MM.1S (cell line): ENCODE measurements at regions not wholly inside any gene's neighbourhood (a gene's known extent, or its start where the extent isn't known, plus 50 kb on each side); places are given as distances from the start of the nearest gene placed in this dataset.

ENCODE experiments used
- DNase-seq: peaks from one replicate; pipeline ENCODE4 v3.0.0-alpha.2; 2015
- H2AFZ ChIP-seq: fragments of 300-600 bp; sonication (generic); 2 replicates; pipeline ENCODE4 v1.6.0; 2016; ENCODE audit warnings: antibody characterized with exemption, low read length
- H3F3A ChIP-seq: fragments of 300-600 bp; sonication (generic); 2 replicates; pipeline ENCODE4 v1.6.1; 2016; ENCODE audit warnings: mild to moderate bottlenecking, antibody characterized with exemption, low read length, moderate library complexity, mixed read lengths; ENCODE audit not compliant: insufficient read depth
- H3K27ac ChIP-seq: fragments of 300-600 bp; sonication (generic); 2 replicates; pipeline ENCODE4 v1.5.1; 2016; ENCODE audit warnings: mild to moderate bottlenecking, low read length
- H3K27me3 ChIP-seq: fragments of 300-600 bp; sonication (generic); replicated peaks from 2 replicates; pipeline ENCODE4 v1.6.0; 2016; ENCODE audit warnings: low read length; ENCODE audit not compliant: insufficient read depth
- H3K36me3 ChIP-seq: fragments of 300-600 bp; sonication (generic); replicated peaks from 2 replicates; pipeline ENCODE4 v1.6.1; 2016; ENCODE audit warnings: mild to moderate bottlenecking, low read length, mixed read lengths; ENCODE audit not compliant: insufficient read depth
- H3K4me1 ChIP-seq: fragments of 300-600 bp; sonication (generic); 2 replicates; pipeline ENCODE4 v1.6.1; 2016; ENCODE audit warnings: low read length, mixed read lengths
- H3K4me2 ChIP-seq: fragments of 300-600 bp; sonication (generic); 2 replicates; pipeline ENCODE4 v1.6.0; 2016; ENCODE audit warnings: low read depth, low read length
- H3K4me3 ChIP-seq: fragments of 300-600 bp; sonication (generic); 2 replicates; pipeline ENCODE4 v1.5.1; 2016; ENCODE audit warnings: low read length, mixed read lengths
- H3K79me2 ChIP-seq: fragments of 300-600 bp; sonication (generic); 2 replicates; pipeline ENCODE4 v1.6.1; 2016; ENCODE audit warnings: mixed run types, low read length, mixed read lengths
- H3K9ac ChIP-seq: fragments of 300-600 bp; sonication (generic); 2 replicates; pipeline ENCODE4 v1.6.1; 2016; ENCODE audit warnings: low read length, mixed read lengths
- H3K9me2 ChIP-seq: fragments of 300-600 bp; sonication (generic); replicated peaks from 2 replicates; pipeline ENCODE4 v1.6.1; 2016; ENCODE audit warnings: mild to moderate bottlenecking, low read length, mixed read lengths; ENCODE audit not compliant: insufficient read depth
- H3K9me3 ChIP-seq: fragments of 300-600 bp; sonication (generic); replicated peaks from 2 replicates; pipeline ENCODE4 v1.6.1; 2016; ENCODE audit warnings: mild to moderate bottlenecking, low read length, mixed read lengths; ENCODE audit not compliant: insufficient read depth
- H4K20me1 ChIP-seq: fragments of 300-600 bp; sonication (generic); 2 replicates; pipeline ENCODE4 v1.6.1; 2016; ENCODE audit warnings: mild to moderate bottlenecking, low read length, moderate library complexity, mixed read lengths; ENCODE audit not compliant: insufficient read depth
- EZH2 ChIP-seq: fragments of 300-600 bp; sonication (generic); optimal IDR thresholded peaks from 2 replicates; pipeline ENCODE3; 2017; ENCODE audit warnings: low read depth, mild to moderate bottlenecking, antibody characterized with exemption, low read length, mixed read lengths
- EZH2phosphoT487 ChIP-seq: fragments of 300-600 bp; sonication (generic); IDR thresholded peaks from 2 replicates; pipeline ENCODE4 v1.6.1; 2018; ENCODE audit warnings: antibody characterized with exemption, low read length
- TF ChIP-seq, protein P1 (sequence below): fragments of 300-600 bp; sonication (generic); IDR thresholded peaks from 2 replicates; pipeline ENCODE4 v1.5.1; 2016; ENCODE audit warnings: antibody characterized with exemption, low read length, mixed read lengths

DNA sequence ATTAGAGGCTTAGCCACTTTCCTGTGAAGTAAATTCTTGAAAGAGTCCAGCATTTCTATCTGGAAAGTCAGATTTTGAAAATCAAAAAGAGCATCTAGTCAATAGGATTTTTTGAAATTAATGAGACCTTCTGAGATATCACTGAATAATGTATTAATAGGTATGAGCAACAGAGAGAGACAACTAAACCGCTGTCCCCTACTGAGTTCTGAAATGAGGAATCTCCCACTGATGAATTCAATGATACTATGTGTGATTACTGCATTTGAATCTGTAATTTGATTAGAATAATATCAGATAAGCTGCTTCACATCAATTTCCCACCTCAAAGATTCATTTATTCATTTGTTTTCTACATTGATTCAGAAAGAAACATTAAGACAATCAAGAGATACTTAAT is 252.8 kb downstream of the TMX3 start:
- Histone ChIP-seq H3K27ac (no peak overlapping the region), H3K4me3 (no peak overlapping the region), H3K27me3 (no peaks in the 10 kb centered on the region), H3K4me2 (no peak overlapping the region), H3K4me1 (no peaks in the 10 kb centered on the region), H3K9ac (no peak overlapping the region), H4K20me1 (no peaks in the 10 kb centered on the region), H3K79me2 (no peaks in the 10 kb centered on the region), H3K9me2 (no peaks in the 10 kb centered on the region), H3K36me3 (no peaks in the 10 kb centered on the region), H2AFZ (no peak overlapping the region), H3K9me3 (no peaks in the 10 kb centered on the region), H3F3A (no peaks in the 10 kb centered on the region)
- DNase-seq, result no peak
- TF ChIP-seq EZH2 (no peak), EZH2phosphoT487 (no peak)
- TF ChIP-seq, protein P1, sequence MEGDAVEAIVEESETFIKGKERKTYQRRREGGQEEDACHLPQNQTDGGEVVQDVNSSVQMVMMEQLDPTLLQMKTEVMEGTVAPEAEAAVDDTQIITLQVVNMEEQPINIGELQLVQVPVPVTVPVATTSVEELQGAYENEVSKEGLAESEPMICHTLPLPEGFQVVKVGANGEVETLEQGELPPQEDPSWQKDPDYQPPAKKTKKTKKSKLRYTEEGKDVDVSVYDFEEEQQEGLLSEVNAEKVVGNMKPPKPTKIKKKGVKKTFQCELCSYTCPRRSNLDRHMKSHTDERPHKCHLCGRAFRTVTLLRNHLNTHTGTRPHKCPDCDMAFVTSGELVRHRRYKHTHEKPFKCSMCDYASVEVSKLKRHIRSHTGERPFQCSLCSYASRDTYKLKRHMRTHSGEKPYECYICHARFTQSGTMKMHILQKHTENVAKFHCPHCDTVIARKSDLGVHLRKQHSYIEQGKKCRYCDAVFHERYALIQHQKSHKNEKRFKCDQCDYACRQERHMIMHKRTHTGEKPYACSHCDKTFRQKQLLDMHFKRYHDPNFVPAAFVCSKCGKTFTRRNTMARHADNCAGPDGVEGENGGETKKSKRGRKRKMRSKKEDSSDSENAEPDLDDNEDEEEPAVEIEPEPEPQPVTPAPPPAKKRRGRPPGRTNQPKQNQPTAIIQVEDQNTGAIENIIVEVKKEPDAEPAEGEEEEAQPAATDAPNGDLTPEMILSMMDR, result no peak

DNA sequence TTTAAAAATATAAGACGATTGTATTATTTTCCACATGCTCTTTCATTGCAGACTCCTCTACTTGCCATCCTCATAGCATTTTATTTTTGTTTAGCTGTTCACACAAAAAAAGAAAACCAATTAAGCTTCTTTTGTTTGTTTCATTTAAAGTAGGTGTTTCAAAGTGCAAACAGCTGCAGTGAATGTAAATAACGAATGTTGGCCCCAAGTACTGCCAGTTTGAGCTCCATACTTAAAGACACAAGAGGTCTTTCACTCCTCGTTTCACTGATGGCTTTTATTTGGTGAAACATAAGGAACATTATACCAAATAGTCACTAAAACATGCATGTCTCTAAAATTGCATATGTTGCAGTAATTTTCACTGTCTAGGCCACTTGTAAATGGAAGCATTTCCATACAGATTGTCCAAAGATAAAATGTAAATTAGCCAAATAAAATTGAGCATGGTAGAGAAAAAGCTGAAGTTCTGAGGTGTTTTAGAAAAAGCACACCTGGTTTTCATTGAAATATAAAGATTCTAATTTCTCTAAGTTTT is 253.4 kb downstream of the TMX3 start:
- no peak overlapping the region for H3K27ac ChIP-seq
- no peaks in the 10 kb centered on the region for H4K20me1 ChIP-seq
- TF ChIP-seq, protein P1, result no peak
- TF ChIP-seq EZH2 (no peak), EZH2phosphoT487 (no peak)
- no peak for DNase-seq
- no peaks in the 10 kb centered on the region for H3K79me2 ChIP-seq
- H3K9me3 ChIP-seq, result no peaks in the 10 kb centered on the region
- H2AFZ ChIP-seq, result no peak overlapping the region
- no peaks in the 10 kb centered on the region for H3K4me1 ChIP-seq
- H3K27me3 ChIP-seq, result no peaks in the 10 kb centered on the region
- no peak overlapping the region for H3K9ac ChIP-seq
- no peak overlapping the region for H3K4me3 ChIP-seq
- no peaks in the 10 kb centered on the region for H3F3A ChIP-seq
- H3K36me3 ChIP-seq, result no peaks in the 10 kb centered on the region
- H3K4me2 ChIP-seq, result no peak overlapping the region
- H3K9me2 ChIP-seq, result no peaks in the 10 kb centered on the region

DNA sequence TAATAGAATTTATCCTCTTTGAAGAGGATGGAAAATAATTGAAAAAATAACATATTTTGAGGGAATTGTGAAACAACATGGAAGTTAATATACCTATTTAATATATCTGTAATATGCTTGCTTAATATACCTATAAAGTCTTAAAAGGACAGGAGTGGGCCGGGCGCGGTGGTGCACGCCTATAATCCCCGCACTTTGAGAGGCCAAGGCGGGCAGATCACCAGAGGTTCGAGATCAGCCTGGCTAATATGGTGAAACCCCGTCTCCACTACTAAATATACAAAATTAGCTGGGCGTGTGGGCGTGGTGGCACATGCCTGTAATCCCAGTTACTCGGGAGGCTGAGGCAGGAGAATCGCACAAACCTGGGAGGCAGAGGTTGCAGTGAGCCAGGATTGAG is 254.9 kb downstream of the TMX3 start:
- no peaks in the 10 kb centered on the region for H3K9me3 ChIP-seq
- no peak overlapping the region for H3K9ac ChIP-seq
- H3K4me3 ChIP-seq, result no peak overlapping the region
- H3K79me2 ChIP-seq, result no peaks in the 10 kb centered on the region
- no peak for DNase-seq
- no peak overlapping the region for H3K4me2 ChIP-seq
- H3K27me3 ChIP-seq, result no peaks in the 10 kb centered on the region
- no peaks in the 10 kb centered on the region for H3K9me2 ChIP-seq
- H2AFZ ChIP-seq, result no peak overlapping the region
- no peak overlapping the region for H3K27ac ChIP-seq
- H3K4me1 ChIP-seq, result no peaks in the 10 kb centered on the region
- no peak for TF ChIP-seq EZH2
- TF ChIP-seq, protein P1, result no peak
- no peak for TF ChIP-seq EZH2phosphoT487
- no peaks in the 10 kb centered on the region for H3K36me3 ChIP-seq
- no peaks in the 10 kb centered on the region for H4K20me1 ChIP-seq
- no peaks in the 10 kb centered on the region for H3F3A ChIP-seq
